GM06990 (cell line): ENCODE measurements at regions not wholly inside any gene's neighbourhood (a gene's known extent, or its start where the extent isn't known, plus 50 kb on each side); places are given as distances from the start of the nearest gene placed in this dataset.

ENCODE experiments used
- DNase-seq: peaks from one replicate; pipeline ENCODE4 v3.0.0-alpha.2; 2011; ENCODE audit not compliant: insufficient read length; ENCODE audit errors: extremely low read depth
- H3K27me3 ChIP-seq: replicated peaks from 2 replicates; pipeline ENCODE4 v1.6.0; 2011; ENCODE audit warnings: low read length; ENCODE audit not compliant: control insufficient read depth, insufficient read depth
- H3K36me3 ChIP-seq: 2 replicates; pipeline ENCODE4 v1.5.1; 2011; ENCODE audit warnings: low read length; ENCODE audit not compliant: control insufficient read depth, insufficient read depth
- H3K4me3 ChIP-seq: replicated peaks from 2 replicates; pipeline ENCODE4 v1.5.1; 2011; ENCODE audit warnings: low read depth, mild to moderate bottlenecking, control low read depth, low read length
- TF ChIP-seq, protein P1 (sequence below): IDR thresholded peaks from 2 replicates; pipeline ENCODE4 v1.5.1; 2011; ENCODE audit warnings: low read length, control low read depth, mild to moderate bottlenecking, inconsistent platforms; ENCODE audit not compliant: insufficient read depth, poor library complexity, severe bottlenecking

DNA sequence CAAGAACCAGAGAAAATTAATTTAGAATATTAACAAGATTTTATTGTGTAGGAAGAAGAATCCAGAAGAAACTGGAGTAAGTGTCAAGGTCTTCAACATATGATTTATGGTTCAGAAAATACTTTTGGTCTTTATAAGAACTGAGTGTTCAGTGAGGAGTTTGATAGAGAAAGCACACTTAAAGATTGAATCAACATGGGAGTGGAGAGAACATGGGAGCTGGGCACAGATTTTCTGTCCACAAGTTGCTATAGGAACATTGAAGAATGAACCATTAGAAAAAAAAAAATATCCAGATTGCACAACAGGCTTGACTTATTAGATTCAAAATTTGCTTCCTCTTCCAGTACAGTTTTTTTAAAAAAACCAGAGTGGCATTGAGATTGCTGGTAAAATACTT, 601.2 kb upstream of the GNPDA2 start:
- no peak overlapping the region for H3K4me3 ChIP-seq
- TF ChIP-seq, protein P1, sequence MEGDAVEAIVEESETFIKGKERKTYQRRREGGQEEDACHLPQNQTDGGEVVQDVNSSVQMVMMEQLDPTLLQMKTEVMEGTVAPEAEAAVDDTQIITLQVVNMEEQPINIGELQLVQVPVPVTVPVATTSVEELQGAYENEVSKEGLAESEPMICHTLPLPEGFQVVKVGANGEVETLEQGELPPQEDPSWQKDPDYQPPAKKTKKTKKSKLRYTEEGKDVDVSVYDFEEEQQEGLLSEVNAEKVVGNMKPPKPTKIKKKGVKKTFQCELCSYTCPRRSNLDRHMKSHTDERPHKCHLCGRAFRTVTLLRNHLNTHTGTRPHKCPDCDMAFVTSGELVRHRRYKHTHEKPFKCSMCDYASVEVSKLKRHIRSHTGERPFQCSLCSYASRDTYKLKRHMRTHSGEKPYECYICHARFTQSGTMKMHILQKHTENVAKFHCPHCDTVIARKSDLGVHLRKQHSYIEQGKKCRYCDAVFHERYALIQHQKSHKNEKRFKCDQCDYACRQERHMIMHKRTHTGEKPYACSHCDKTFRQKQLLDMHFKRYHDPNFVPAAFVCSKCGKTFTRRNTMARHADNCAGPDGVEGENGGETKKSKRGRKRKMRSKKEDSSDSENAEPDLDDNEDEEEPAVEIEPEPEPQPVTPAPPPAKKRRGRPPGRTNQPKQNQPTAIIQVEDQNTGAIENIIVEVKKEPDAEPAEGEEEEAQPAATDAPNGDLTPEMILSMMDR, result no peak
- DNase-seq, result no peak

DNA sequence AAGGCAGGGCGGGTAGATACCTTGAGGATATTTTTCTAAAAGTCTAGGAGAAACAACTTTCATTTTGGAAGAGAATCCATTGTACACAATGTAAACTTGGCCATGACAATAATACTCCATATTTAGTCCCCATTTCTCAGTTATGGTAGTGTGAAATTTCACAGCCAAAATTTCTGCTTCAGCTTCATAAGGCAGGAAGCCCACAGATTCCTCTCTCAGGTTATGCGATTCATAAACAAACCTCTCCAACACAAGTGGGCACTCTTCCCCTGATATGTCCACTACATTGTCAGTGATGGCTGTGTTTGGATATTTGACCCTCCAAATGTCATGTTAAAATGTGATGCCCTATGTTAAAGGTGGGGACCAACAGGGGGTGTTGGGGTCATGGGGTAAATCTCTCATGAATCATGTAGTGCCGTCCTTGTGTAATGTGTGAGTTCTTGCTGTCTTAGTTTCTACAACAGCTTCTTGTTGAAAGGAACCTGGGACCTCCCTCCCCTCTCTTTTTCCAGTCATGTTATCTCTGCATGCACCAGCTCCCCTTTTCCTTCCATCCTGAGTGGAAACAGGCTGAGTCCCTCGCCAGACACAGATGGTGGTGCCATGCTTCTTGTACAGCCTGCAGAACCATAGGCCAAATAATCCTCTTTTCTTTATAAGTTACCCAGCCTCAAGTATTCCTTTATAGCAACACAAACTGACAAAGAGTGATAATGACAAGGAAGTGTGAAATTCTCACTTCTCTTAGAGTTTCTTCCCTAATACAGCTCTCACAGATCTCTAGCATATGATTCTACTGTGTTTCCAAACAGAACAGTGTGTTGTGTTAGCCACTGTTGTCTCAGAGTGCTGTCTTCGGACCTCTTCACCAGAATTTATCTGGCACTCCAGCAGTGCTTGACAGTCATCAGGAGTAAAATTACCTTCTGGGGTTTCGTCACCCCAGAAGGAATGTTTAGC, 598.4 kb upstream of the GNPDA2 start:
- H3K27me3 ChIP-seq, result no peaks in the 10 kb centered on the region
- TF ChIP-seq, protein P1, result no peak
- DNase-seq, result no peak
- no peaks in the 10 kb centered on the region for H3K36me3 ChIP-seq
- no peak overlapping the region for H3K4me3 ChIP-seq

More for the DNA sequence above, 601.2 kb upstream of the GNPDA2 start:
- Histone ChIP-seq H3K36me3 (no peaks in the 10 kb centered on the region), H3K27me3 (no peaks in the 10 kb centered on the region)

DNA sequence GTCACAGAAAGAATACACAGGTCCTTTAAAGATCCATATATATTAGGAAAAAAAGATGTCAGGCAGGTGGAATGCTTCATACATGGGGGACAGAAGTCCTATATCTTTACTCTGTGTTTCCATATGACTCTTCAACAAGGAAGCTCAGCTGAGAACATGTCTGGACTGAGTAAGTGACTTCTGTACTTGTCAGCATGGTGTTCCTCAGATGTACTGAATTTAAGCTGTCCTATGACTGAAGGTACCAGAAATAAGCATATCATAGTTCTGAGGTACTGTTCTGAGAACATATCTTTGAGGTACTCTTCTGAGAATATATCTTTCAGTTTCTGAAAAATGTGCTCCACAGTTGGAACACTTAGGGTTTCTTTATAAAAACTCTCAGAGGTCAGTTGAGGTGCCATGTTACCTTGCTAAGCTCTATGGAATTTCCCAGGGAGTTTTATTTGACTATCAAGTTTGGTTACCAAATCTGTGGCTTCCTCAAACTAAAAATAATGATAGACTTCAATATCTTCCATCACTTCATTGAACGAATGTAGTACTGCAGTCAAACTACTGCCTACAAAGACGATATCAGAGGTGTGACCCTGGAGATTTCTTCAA, 597.2 kb upstream of the GNPDA2 start:
- no peak for DNase-seq
- Histone ChIP-seq H3K27me3 (no peaks in the 10 kb centered on the region), H3K36me3 (no peaks in the 10 kb centered on the region), H3K4me3 (no peak overlapping the region)
- TF ChIP-seq, protein P1, result no peak

DNA sequence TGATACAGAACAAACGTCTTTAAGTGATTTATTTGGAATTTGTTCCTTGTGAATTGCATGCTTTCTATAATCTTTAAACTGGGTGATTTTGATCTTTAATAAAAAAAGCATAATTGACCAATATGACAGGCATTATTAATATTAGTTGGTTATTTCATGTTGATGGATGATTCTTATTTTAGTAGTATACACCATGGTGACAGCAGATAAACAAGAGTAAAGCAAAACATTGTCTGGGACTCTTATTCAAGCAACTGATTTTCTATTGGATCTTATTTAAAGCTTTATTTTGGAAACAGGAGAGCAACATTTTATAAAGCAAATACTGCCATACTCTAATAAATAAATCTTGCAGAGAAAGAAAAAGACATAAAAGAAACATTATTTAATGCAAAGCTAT, 591.4 kb upstream of the GNPDA2 start:
- no peak for DNase-seq
- Histone ChIP-seq H3K36me3 (no peaks in the 10 kb centered on the region), H3K4me3 (no peak overlapping the region), H3K27me3 (no peaks in the 10 kb centered on the region)
- TF ChIP-seq, protein P1, result no peak

DNA sequence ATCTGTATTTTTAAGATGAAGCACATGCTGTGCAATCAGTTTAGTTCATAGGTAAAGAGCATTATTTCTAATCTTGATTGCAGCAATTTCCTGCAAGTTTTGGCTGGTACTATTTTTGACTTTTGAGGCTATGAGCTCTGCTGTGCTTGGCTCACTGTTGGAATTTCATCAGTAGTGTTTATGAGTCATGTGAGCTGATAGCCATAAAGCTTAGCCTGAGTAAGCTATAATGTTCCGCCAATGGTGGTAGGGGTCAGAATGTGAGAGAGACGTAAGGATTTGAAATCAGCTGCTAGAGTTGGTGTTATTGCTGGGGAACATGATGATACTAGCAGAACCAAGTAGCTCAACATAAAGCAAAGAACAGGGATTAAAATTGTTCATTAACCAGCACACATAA, 590.9 kb upstream of the GNPDA2 start:
- Histone ChIP-seq H3K27me3 (no peaks in the 10 kb centered on the region), H3K36me3 (no peaks in the 10 kb centered on the region), H3K4me3 (no peak overlapping the region)
- no peak for DNase-seq
- TF ChIP-seq, protein P1, result no peak
